ENCODE measurements at regions not wholly inside any gene's neighbourhood (a gene's known extent, or its start where the extent isn't known, plus 50 kb on each side); places are given as distances from the start of the nearest gene placed in this dataset.
A peak's percentile ranks its signal among the peaks of the same experiment; 100 is the strongest.

GRCh38 chr18:71329114-71329513 is 1040.3 kb downstream of the SOCS6 start:
- POLR2A ChIA-PET (ENCODE audit: low non-redundant PET), result no interaction called here
- CTCF ChIA-PET, result no interaction called here
- Histone ChIP-seq H3K4me1 (ENCODE audit: insufficient read depth, low read length, poor library complexity, severe bottlenecking) (peaks cover 10% of the 10 kb centered on the region), H3K36me3 (ENCODE audit: insufficient read depth, low read length, poor library complexity, severe bottlenecking) (no peaks in the 10 kb centered on the region), H3K9me3 (ENCODE audit: low read depth, low read length, poor library complexity, severe bottlenecking) (no peaks in the 10 kb centered on the region), H3K27me3 (replicated peaks; ENCODE audit: insufficient read depth, low read depth, low read length, poor library complexity) (no peaks in the 10 kb centered on the region), H3K27ac (ENCODE audit: low read depth, low read length, poor library complexity, severe bottlenecking) (no peak overlapping the region), H3K4me3 (ENCODE audit: low read depth, low read length, poor library complexity, severe bottlenecking) (no peak overlapping the region)
- no peak for TF ChIP-seq CTCF (conservative IDR thresholded peaks at IDR 0.05; ENCODE audit: low read depth, low read length)
- no peak for TF ChIP-seq EZH2 (IDR thresholded peaks at IDR 0.05; ENCODE audit: borderline replicate concordance, low read depth, low read length, poor library complexity, severe bottlenecking)
- no TSS peak for BruUV-seq (replicated peaks)
- intact Hi-C loops (cut with micrococcal nuclease; ENCODE audit: unreplicated experiment), result no loop called here
- no peak for DNase-seq (ENCODE audit: low spot score)

- TF ChIP-seq EZH2 (IDR thresholded peaks at IDR 0.05; ENCODE audit: borderline replicate concordance, low read depth, low read length, poor library complexity, severe bottlenecking) (no peak), CTCF (conservative IDR thresholded peaks at IDR 0.05; ENCODE audit: low read depth, low read length) (no peak)
- DNase-seq (ENCODE audit: low spot score), result peak; percentile 31
Measured at GRCh38 chr18:71327850-71328249, 1039.0 kb downstream of the SOCS6 start.

GRCh38 chr18:71327441-71327840 is 1038.6 kb downstream of the SOCS6 start:
- Histone ChIP-seq H3K9me3 (ENCODE audit: low read depth, low read length, poor library complexity, severe bottlenecking) (no peaks in the 10 kb centered on the region), H3K27me3 (replicated peaks; ENCODE audit: insufficient read depth, low read depth, low read length, poor library complexity) (no peaks in the 10 kb centered on the region), H3K36me3 (ENCODE audit: insufficient read depth, low read length, poor library complexity, severe bottlenecking) (no peaks in the 10 kb centered on the region), H3K4me3 (ENCODE audit: low read depth, low read length, poor library complexity, severe bottlenecking) (no peak overlapping the region), H3K4me1 (ENCODE audit: insufficient read depth, low read length, poor library complexity, severe bottlenecking) (peaks cover 10% of the 10 kb centered on the region), H3K27ac (ENCODE audit: low read depth, low read length, poor library complexity, severe bottlenecking) (no peak overlapping the region)
- no peak for DNase-seq (ENCODE audit: low spot score)
- intact Hi-C loops (cut with micrococcal nuclease; ENCODE audit: unreplicated experiment), result no loop called here
- TF ChIP-seq EZH2 (IDR thresholded peaks at IDR 0.05; ENCODE audit: borderline replicate concordance, low read depth, low read length, poor library complexity, severe bottlenecking), result no peak
- TF ChIP-seq CTCF (conservative IDR thresholded peaks at IDR 0.05; ENCODE audit: low read depth, low read length), result no peak
- no TSS peak for BruUV-seq (replicated peaks)
- POLR2A ChIA-PET (ENCODE audit: low non-redundant PET), result no interaction called here
- CTCF ChIA-PET, result no interaction called here

More at GRCh38 chr18:71327850-71328249, 1039.0 kb downstream of the SOCS6 start:
- Histone ChIP-seq H3K4me1 (ENCODE audit: insufficient read depth, low read length, poor library complexity, severe bottlenecking) (peaks cover 10% of the 10 kb centered on the region), H3K27ac (ENCODE audit: low read depth, low read length, poor library complexity, severe bottlenecking) (no peak overlapping the region), H3K36me3 (ENCODE audit: insufficient read depth, low read length, poor library complexity, severe bottlenecking) (no peaks in the 10 kb centered on the region), H3K4me3 (ENCODE audit: low read depth, low read length, poor library complexity, severe bottlenecking) (no peak overlapping the region), H3K27me3 (replicated peaks; ENCODE audit: insufficient read depth, low read depth, low read length, poor library complexity) (no peaks in the 10 kb centered on the region), H3K9me3 (ENCODE audit: low read depth, low read length, poor library complexity, severe bottlenecking) (no peaks in the 10 kb centered on the region)
- BruUV-seq (replicated peaks), result no TSS peak
- ChIA-PET POLR2A (ENCODE audit: low non-redundant PET) (no interaction called here), CTCF (no interaction called here)
- intact Hi-C loops (cut with micrococcal nuclease; ENCODE audit: unreplicated experiment), result no loop called here

Data from A673 (cell line).